ENCODE measurements at regions not wholly inside any gene's neighbourhood (a gene's known extent, or its start where the extent isn't known, plus 50 kb on each side); places are given as distances from the start of the nearest gene placed in this dataset.

DNA sequence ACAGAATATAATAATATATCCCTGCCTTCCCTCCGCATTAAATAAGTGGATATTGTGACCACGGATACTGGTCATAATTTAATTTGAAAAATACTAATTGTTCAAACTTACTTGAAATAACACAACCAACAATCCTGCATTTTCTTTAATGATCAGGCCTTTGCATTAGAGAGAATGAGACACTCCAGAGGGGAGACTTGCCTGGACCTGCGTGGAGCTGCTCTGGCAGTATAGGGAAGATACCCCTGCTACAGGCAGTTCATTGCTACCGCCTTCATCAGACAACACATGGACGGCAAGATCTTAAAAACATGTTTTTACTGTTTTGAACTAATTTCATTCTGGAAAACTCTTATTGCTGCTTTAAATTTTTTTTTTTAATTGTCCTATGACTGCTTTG lies 211.0 kb upstream of the FAR2 start:
- DNase-seq (ENCODE audit: low spot score), result no peak

GRCh38 chr12:28938581-28939235 lies 210.4 kb upstream of the FAR2 start:
- DNase-seq (ENCODE audit: low spot score), result no peak

DNA sequence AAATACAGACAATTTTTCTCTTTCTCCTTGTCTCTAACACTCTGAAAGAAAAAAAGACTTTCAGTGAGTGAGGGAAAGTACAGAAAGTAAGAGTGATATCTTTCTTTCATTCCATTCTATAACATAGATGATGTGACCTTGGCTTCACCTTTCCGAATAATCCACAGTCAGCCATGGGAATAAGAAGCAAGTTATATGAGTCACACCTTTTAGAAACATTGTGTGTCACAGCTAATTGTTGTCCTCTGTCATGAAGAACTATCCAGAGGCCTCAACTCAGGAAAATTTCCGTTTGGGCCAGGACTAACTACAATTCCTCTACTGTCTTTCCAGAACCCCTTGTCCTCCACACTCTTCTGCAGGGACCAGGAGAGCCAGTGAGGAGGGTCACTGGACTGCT lies 209.7 kb upstream of the FAR2 start:
- DNase-seq (ENCODE audit: low spot score), result no peak

DNA sequence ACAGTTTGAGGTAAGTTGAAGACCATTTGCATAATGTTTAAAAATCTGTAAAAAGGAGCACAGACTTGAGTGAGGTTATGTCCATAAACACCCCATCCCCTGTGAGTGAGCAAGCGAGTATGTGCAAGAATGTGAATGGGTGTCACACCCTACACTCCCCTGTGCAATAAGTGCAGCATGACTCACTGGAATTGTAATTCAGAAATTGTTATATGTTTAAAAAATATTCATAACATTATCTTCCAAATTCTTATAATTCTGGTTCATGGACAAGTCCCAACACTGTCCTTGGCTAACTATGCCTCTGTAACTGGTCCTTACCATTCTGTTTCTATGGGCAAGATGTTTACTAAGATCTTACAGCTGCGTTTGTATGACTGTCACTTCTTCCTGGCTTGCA lies 207.8 kb upstream of the FAR2 start:
- no peak for DNase-seq (ENCODE audit: low spot score)

- DNase-seq (ENCODE audit: low spot score), result no peak
These were observed 202.7 kb upstream of the FAR2 start for GRCh38 chr12:28946361-28946760.

DNA sequence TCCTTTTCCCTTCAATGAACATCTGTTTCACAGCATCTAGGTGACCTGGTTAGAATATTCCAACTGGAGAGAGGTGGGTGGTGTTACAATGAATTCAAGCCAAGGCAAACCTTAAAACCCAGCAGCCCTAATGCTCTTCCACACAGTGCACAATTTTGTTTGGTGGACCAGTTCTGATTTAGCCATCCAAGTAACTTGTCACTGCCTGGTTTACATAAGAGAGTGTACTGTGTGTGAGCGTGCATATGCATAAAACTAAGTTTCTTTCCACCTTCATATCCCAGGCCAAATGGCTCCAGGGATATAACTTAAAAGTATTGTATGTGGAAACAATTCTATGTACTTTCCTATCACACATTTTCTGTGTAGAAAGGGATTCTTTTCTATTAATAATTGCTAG lies 200.4 kb upstream of the FAR2 start:
- no peak for DNase-seq (ENCODE audit: low spot score)

GRCh38 chr12:28949184-28949583 lies 199.9 kb upstream of the FAR2 start:
- no peak for DNase-seq (ENCODE audit: low spot score)

DNA sequence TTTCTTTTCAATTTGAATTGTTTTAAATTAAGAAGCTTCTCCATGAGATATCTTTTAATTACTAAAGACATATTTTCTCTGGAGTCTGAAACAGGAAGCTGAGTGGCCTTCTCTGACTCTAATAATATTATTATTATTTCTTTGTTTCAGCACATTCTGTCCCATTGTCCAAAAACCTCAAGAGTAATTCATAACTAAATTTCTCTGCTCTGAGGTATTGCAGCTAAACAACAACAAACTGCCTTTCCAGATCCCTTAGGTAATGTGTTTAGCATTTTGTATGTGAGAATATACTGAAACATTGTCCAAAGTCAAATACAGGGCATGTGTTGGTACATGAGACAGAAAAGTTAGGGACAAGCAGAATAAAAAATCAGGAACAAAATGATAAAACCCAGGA lies 199.0 kb upstream of the FAR2 start:
- DNase-seq (ENCODE audit: low spot score), result no peak

- no peak for DNase-seq (ENCODE audit: low spot score)
These were observed 197.1 kb upstream of the FAR2 start for GRCh38 chr12:28951935-28952334.

GRCh38 chr12:28954333-28954732 lies 194.7 kb upstream of the FAR2 start:
- no peak for DNase-seq (ENCODE audit: low spot score)

DNA sequence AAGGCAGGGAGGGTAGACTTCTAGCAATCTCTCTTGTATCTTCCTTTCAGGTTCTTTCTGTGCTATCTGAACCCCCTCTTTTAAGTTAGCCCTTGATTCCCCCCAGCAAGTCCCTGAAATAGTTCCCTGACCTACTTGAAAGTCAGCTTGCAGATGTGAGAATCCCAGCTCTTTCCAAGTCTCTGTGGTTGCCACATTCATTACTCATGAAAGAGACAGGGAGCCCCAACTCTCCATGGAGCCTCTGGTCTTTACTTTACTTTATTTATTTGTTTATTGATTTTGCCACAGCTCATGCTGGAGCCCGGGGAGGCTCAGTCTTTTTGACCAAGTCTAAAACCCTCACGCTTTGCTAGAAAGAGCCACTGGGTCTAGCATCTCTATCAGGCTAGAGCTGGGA lies 193.6 kb upstream of the FAR2 start:
- no peak for DNase-seq (ENCODE audit: low spot score)

GRCh38 chr12:28955931-28956330 lies 193.1 kb upstream of the FAR2 start:
- DNase-seq (ENCODE audit: low spot score), result no peak

DNA sequence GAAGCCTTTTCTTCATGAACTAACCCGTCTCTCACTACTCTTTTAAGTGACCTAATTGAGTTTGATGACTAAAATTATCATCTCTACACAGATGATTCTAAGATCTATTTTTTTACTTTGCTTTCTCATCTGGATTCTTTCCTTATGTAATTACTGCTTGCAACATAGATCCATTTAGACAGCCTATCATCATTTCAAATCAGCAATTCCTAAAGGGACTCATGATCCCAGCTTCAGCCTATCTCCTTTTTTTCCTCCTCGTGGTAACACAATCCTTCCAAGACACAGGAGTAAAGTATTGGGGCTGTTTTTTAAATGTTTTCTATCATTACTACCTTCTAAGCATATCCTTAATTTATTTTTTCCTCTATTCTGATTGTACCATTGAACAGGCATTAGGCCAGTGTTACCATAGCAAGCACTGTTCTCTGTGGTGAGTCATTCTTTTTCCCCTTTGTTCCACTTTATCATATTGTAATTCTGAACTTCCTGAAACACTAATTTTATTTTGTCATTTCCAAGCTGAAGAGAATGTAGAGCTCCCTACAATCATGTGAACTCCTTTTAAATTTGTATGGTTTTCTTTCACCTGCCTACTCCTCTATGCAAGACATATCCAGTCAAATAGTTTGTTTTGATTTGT lies 190.4 kb upstream of the FAR2 start:
- no peak for DNase-seq (ENCODE audit: low spot score)

DNA sequence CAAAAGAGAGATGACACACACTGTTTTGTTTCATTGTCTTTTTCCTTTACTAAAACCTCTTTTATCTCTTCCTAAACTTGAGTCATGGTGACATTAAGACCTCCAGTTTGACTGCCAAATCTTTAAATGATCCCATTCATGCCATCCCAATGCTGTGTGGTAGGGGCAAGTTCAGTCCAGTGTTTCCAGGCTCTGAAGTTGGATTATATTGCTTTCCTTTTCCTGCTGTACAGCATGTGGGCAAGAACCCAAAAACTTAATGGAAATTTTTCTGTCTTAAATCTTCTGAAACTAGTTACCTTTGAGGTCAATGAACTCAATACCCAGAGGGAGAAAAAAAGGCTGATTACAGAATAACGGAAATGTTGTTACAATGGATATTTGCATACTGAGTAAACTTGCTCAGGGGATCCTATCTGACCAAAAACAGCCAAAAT lies 187.1 kb upstream of the FAR2 start:
- DNase-seq (ENCODE audit: low spot score), result no peak

DNA sequence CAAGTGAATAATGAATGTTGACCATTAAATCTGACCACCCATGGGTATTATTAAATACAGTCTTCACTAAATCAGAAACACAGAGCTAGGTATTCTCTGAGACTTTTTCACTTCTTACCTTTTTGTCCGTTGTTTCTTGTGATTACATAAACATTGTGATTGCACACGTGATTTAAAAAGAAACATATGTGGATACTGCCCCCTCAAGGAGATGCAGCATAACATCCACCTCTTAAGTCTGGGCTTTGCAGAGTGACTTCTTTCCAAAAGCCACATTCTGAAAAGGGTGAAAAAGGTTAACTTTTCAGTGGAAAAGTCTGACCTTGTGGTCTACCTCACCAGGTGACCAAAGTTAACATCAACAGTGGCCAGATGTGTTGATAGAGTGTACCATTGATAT lies 185.5 kb upstream of the FAR2 start:
- no peak for DNase-seq (ENCODE audit: low spot score)

GRCh38 chr12:28966046-28966780 lies 182.9 kb upstream of the FAR2 start:
- DNase-seq (ENCODE audit: low spot score), result no peak

- DNase-seq (ENCODE audit: low spot score), result no peak
These were observed 181.7 kb upstream of the FAR2 start for GRCh38 chr12:28967426-28967825.

GRCh38 chr12:28973491-28973890 lies 175.6 kb upstream of the FAR2 start:
- DNase-seq (ENCODE audit: low spot score), result no peak

DNA sequence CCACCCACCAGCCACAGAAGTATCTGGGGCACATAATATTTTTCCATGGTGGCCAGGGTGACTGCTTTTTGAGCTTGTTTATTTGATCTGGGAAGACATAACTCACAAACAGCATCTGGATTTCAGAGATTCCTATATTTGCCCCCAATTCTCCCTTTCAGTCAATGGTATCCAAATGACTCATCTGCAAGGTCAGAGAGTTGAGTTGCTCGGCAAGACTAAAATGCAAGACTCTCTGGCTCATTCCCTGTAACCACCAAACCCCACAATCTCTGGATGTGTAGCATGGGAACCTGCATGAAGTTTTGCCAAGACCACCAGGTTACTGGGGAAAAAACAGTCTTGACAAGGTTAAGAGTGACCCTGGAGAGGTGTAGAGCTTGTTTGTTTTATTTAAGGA lies 174.9 kb upstream of the FAR2 start:
- no peak for DNase-seq (ENCODE audit: low spot score)

DNA sequence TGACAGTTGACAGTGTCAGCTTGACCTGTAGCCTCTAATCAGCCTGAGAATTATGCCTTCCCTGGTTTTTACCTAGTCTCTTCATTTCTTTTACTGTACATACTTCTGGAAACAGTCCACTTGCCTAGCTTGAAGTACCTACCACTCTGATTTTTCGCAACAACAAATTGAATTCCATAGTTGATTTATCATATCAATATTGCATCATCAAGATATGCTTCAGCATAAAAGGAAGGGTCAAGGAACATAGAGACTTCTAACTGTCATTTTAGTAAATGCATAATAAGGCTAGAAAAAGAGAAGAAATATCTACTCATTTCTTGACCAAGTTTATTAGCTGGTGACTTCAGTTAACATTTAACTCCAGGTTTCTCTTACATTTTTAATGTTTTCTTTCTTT lies 174.2 kb upstream of the FAR2 start:
- no peak for DNase-seq (ENCODE audit: low spot score)

DNA sequence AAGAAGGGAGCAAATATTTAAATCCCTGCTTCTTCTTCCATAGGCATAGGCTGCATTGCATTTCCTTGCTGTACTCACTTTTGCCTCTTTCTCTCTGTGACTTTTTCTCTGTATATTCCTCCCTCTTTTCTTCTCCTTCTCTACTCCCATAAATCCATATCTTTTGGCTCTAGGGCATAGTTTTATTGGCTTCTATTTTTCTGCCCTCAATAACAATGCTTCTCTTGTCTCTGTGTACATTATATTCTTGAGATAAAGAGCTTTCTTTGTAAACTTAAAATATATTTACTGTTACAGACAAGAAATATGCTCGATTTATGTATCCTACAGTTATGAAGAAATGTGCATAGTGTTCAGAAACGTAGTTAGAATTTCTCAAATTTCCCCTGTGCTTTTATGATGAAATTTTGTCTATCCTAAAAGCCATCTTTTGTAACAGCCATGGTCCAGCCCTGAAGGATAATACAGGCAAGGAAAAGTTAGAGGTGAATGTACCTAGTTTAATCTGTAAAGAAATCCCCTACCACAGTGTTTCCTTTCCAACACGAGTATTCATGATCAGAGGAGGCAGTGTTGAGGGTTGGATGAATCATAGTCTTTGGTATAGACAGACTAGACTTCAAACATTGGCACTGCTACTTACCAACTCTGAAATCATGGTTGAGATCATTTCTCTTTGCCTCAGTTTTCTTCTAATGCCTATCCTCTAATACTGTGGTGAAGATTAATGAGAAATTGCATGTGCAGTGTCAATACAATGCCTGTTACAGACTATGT lies 173.3 kb upstream of the FAR2 start:
- no peak for DNase-seq (ENCODE audit: low spot score)

DNA sequence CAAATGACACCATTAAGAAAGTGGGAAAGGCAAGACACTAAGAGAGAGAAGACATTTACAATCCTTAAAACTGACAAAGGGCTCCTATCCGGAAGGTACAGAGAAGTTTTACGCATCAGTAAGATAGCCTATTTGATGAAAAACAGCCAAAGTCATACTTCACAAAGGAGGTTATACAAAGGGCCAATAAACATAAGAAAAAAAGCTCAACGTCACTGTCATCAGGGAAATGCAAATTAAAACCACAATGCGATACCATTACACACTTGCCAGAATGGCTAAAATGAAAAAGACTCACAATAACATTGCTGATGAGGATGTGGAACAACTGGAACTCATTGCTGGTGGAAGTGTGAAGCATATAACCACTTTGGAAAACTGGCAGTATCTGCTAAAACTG lies 168.6 kb upstream of the FAR2 start:
- DNase-seq (ENCODE audit: low spot score), result no peak
